Transverse colon (tissue), 4 donors: ENCODE measurements at regions not wholly inside any gene's neighbourhood (a gene's known extent, or its start where the extent isn't known, plus 50 kb on each side); places are given as distances from the start of the nearest gene placed in this dataset.
"Not testable (repeated sequence)": the region's sequence is repeated elsewhere in the genome, so short reads cannot be mapped to it uniquely, and the experiment has no call there.

Experiments used
- DNase-seq: peaks from one replicate; pipeline ENCODE4 v3.0.0-alpha.2; 2019
- H3K27ac ChIP-seq, 4 donors: fragments of 200-600 bp; sonication (generic); 2 replicates each; pipeline ENCODE4 v1.5.1; 2016 to 2018; ENCODE audit warnings: inconsistent platforms in 4 of 4
- H3K27me3 ChIP-seq: fragments of 200-600 bp; sonication (generic); 2 replicates; pipeline ENCODE4 v1.5.1; 2017; ENCODE audit warnings: inconsistent platforms
- H3K36me3 ChIP-seq, 4 donors: fragments of 200-600 bp; sonication (generic); 2 replicates each; pipeline ENCODE4 v1.5.1; 2017 to 2019; ENCODE audit warnings: inconsistent platforms in 4 of 4
- H3K4me1 ChIP-seq, 4 donors: fragments of 200-600 bp; sonication (generic); 2 replicates each; pipeline ENCODE4 v1.5.1; 2017 to 2020; ENCODE audit warnings: inconsistent platforms in 4 of 4
- H3K4me3 ChIP-seq, 4 donors: fragments of 200-600 bp; sonication (generic); 1 replicate in 1 of 4; 2 replicates in 3 of 4; pipeline versions ENCODE4 v1.5.1 to v1.6.1; 2017 to 2019; ENCODE audit warnings: inconsistent platforms in 4 of 4
- H3K9me3 ChIP-seq, 2 donors: fragments of 200-600 bp; sonication (generic); 2 replicates each; pipeline ENCODE4 v1.5.1; 2017 to 2019; ENCODE audit warnings: inconsistent platforms in 2 of 2
- EP300 ChIP-seq: sonication (generic); formaldehyde crosslinking; IDR thresholded peaks from one replicate; pipeline ENCODE4 v1.6.1; 2017; ENCODE audit warnings: antibody characterized with exemption, low read depth
- POLR2A ChIP-seq: fragments of 450-650 bp; IDR thresholded peaks from one replicate; pipeline ENCODE4 v1.6.1; 2016; ENCODE audit warnings: antibody characterized with exemption, mild to moderate bottlenecking, moderate library complexity
- POLR2AphosphoS5 ChIP-seq, 3 donors: sonication (generic); formaldehyde crosslinking; IDR thresholded peaks; one replicate each; pipeline ENCODE4 v1.6.1; 2016; ENCODE audit warnings: antibody characterized with exemption in 3 of 3
- WGBS, 2 donors: methylation state at CpG; one replicate each; pipeline ENCODE4 v1.1.5; 2018; ENCODE audit warnings: low coverage in 1 of 2; 5-methylcytosine and 5-hydroxymethylcytosine counted together
- in situ Hi-C, 4 donors: fragments of 200-750 bp; cut with MboI; loops; one replicate each; pipeline versions ENCODE4 v1.15.0 to v1.15.1; 2017; ENCODE audit warnings: low sequenced_read_pairs in 3 of 4, low pct_ligation_motif_present in 1 of 4, low pct_unique_long_range_greater_than_20kb in 1 of 4
- intact Hi-C: fragments of 100-400 bp; cut with DNase I; formaldehyde crosslinking; loops from one replicate; pipeline ENCODE4 v1.15.1; 2023; ENCODE audit warnings: low total_unique reads
- TF ChIP-seq, protein P1 (sequence below), 5 experiments: fragments of 200-600 bp in 3 of 5; fragments of 450-650 bp in 2 of 5; sonication (generic) in 3 of 5; IDR thresholded peaks; 1 replicate in 2 of 5; 2 replicates in 3 of 5; pipeline ENCODE4 v1.5.1; 2016 to 2017; ENCODE audit warnings: antibody characterized with exemption in 5 of 5, inconsistent platforms in 3 of 5, mild to moderate bottlenecking in 2 of 5, moderate library complexity in 1 of 5

- Histone ChIP-seq H3K4me3 (no peak overlapping the region), H3K36me3 (no peaks in the 10 kb centered on the region), H3K27ac (no peak overlapping the region), H3K4me1 (no peaks in the 10 kb centered on the region), H3K27me3 (no peaks in the 10 kb centered on the region), H3K9me3 (no peaks in the 10 kb centered on the region)
- no peak for DNase-seq
- 43 to 57% methylated on average over 1 of the region's 1 CpG for WGBS, 2 donors
- intact Hi-C loops, result no loop called here
- TF ChIP-seq POLR2AphosphoS5 (IDR thresholded peaks at IDR 0.05) (no peak), EP300 (no peak), POLR2A (no peak)
- TF ChIP-seq, protein P1, sequence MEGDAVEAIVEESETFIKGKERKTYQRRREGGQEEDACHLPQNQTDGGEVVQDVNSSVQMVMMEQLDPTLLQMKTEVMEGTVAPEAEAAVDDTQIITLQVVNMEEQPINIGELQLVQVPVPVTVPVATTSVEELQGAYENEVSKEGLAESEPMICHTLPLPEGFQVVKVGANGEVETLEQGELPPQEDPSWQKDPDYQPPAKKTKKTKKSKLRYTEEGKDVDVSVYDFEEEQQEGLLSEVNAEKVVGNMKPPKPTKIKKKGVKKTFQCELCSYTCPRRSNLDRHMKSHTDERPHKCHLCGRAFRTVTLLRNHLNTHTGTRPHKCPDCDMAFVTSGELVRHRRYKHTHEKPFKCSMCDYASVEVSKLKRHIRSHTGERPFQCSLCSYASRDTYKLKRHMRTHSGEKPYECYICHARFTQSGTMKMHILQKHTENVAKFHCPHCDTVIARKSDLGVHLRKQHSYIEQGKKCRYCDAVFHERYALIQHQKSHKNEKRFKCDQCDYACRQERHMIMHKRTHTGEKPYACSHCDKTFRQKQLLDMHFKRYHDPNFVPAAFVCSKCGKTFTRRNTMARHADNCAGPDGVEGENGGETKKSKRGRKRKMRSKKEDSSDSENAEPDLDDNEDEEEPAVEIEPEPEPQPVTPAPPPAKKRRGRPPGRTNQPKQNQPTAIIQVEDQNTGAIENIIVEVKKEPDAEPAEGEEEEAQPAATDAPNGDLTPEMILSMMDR (IDR thresholded peaks at IDR 0.05), result no peak
- in situ Hi-C loops, result no loop called here
These were observed 751.3 kb downstream of the ZNF385D start for GRCh38 chr3:20999661-21000060.

GRCh38 chr3:20997183-20997582 lies 753.8 kb downstream of the ZNF385D start:
- intact Hi-C loops (no loop called here), in situ Hi-C loops (no loop called here)
- TF ChIP-seq, protein P1 (IDR thresholded peaks at IDR 0.05), result no peak
- TF ChIP-seq EP300 (no peak), POLR2A (no peak), POLR2AphosphoS5 (IDR thresholded peaks at IDR 0.05) (no peak)
- Histone ChIP-seq H3K36me3 (no peaks in the 10 kb centered on the region), H3K27me3 (no peaks in the 10 kb centered on the region), H3K9me3 (no peaks in the 10 kb centered on the region), H3K4me1 (no peaks in the 10 kb centered on the region), H3K27ac (no peak overlapping the region), H3K4me3 (no peak overlapping the region)
- 87 to 100% methylated on average over 2 of the region's 2 CpGs for WGBS, 2 donors
- no peak for DNase-seq

DNA sequence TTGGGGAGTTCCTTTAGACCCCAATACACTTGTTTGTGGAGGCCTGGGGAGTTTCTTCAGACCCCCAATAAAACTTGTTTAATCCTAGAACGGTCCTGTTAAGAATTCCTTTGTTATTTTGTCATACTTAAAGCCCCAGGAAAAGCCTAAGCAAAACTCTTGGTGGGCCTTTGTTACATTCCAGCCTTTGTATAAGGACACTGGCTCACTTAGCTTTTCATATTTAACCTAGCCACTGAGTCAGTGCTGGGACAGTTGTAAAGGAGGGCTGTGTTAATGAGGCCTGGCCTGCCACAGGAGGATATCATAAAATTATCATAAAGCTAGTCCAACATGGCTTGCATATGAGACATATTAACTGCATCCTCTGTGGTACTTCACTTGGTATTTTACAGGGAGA lies 760.1 kb downstream of the ZNF385D start:
- WGBS, 2 donors, result 21 to 25% methylated on average over 1 of the region's 1 CpG

GRCh38 chr3:20989653-20990052 lies 761.4 kb downstream of the ZNF385D start:
- H3K4me1 ChIP-seq, H3K27ac ChIP-seq, H3K9me3 ChIP-seq, H3K36me3 ChIP-seq, DNase-seq, H3K27me3 ChIP-seq, intact Hi-C loops, in situ Hi-C loops, H3K4me3 ChIP-seq: not testable (repeated sequence)

More for the DNA sequence above, 760.1 kb downstream of the ZNF385D start:
- H3K4me3 ChIP-seq, result no peak overlapping the region
- TF ChIP-seq POLR2AphosphoS5 (IDR thresholded peaks at IDR 0.05) (no peak), EP300 (no peak), POLR2A (no peak)
- TF ChIP-seq, protein P1 (IDR thresholded peaks at IDR 0.05), result no peak
- intact Hi-C loops, result no loop called here
- in situ Hi-C loops, result no loop called here
- no peaks in the 10 kb centered on the region for H3K9me3 ChIP-seq
- no peaks in the 10 kb centered on the region for H3K36me3 ChIP-seq
- H3K4me1 ChIP-seq, result no peaks in the 10 kb centered on the region
- H3K27ac ChIP-seq, result no peak overlapping the region
- no peaks in the 10 kb centered on the region for H3K27me3 ChIP-seq
- DNase-seq, result no peak

DNA sequence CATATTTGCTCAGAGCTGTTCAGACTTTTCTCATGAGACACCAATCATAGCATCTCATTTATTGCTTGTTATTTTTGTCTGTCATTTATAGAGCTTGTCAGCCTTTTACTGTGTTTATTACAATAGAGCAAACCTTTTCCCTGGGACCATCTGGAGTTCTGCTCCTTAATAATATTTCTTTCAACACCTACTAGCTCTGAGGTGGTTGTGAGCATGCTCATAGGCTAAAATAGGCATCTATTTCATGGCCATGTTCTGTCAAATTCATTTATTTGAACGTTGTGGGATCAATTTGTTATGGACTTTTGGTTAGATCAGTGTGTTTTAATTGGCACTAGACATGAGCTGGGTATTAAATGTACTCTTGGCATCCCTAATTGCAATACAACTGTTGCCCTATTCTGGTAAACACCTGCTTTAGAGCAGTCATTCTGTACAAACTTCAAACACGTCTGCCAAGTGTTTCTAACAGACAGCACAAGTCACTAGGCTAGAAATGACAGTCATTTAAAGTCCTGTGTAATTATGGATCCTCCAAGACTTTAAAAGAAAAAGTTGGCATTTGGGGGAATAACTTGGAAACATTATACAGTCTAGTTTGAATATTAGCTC lies 766.3 kb downstream of the ZNF385D start:
- no peaks in the 10 kb centered on the region for H3K27me3 ChIP-seq
- no peak for TF ChIP-seq EP300
- TF ChIP-seq, protein P1 (IDR thresholded peaks at IDR 0.05), result no peak
- no peak for TF ChIP-seq POLR2AphosphoS5 (IDR thresholded peaks at IDR 0.05)
- TF ChIP-seq POLR2A, result no peak
- intact Hi-C loops, result no loop called here
- H3K4me3 ChIP-seq, result no peak overlapping the region
- in situ Hi-C loops, result no loop called here
- H3K36me3 ChIP-seq, result no peaks in the 10 kb centered on the region
- DNase-seq, result no peak
- 29 to 60% methylated on average over 2 of the region's 2 CpGs for WGBS, 2 donors
- peaks cover 0 to 4% of the 10 kb centered on the region in 2 donors for H3K9me3 ChIP-seq
- no peaks in the 10 kb centered on the region for H3K4me1 ChIP-seq
- no peak overlapping the region for H3K27ac ChIP-seq
